ENCODE measurements at regions not wholly inside any gene's neighbourhood (a gene's known extent, or its start where the extent isn't known, plus 50 kb on each side); places are given as distances from the start of the nearest gene placed in this dataset.
A peak's percentile ranks its signal among the peaks of the same experiment; 100 is the strongest.

DNA sequence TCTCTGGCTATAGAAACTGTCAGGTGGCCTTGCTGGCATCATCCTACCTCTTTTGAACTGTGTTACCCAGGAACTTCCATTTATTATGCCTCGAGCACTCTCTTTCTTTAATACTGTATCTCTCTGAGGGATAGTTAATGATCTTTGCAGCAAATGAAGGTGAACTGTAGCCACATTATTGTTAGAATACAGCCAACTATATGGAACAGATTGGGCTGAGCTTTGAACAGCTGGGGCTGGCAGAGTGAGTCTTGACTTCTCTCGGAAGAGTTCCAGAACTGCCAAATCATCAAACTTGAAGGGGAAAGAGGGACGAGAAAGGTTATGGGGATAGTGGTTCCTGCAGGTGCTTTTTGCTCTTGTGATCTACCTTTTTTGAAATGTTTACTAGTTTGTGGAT lies 237.7 kb downstream of the PRL start:
- H3K36me3 ChIP-seq: no peaks in the 10 kb centered on the region
- peaks cover 22% of the 10 kb centered on the region for H3K4me1 ChIP-seq
- intact Hi-C loops (cut with DNase I): no loop called here
- H3K4me3 ChIP-seq: no peak overlapping the region
- no peak overlapping the region for H3K27ac ChIP-seq
- no peak for DNase-seq (ENCODE audit: extremely low spot score in 2 of 2)
- H3K27me3 ChIP-seq: no peaks in the 10 kb centered on the region
- no peaks in the 10 kb centered on the region for H3K9me3 ChIP-seq
- TF ChIP-seq, protein P1, sequence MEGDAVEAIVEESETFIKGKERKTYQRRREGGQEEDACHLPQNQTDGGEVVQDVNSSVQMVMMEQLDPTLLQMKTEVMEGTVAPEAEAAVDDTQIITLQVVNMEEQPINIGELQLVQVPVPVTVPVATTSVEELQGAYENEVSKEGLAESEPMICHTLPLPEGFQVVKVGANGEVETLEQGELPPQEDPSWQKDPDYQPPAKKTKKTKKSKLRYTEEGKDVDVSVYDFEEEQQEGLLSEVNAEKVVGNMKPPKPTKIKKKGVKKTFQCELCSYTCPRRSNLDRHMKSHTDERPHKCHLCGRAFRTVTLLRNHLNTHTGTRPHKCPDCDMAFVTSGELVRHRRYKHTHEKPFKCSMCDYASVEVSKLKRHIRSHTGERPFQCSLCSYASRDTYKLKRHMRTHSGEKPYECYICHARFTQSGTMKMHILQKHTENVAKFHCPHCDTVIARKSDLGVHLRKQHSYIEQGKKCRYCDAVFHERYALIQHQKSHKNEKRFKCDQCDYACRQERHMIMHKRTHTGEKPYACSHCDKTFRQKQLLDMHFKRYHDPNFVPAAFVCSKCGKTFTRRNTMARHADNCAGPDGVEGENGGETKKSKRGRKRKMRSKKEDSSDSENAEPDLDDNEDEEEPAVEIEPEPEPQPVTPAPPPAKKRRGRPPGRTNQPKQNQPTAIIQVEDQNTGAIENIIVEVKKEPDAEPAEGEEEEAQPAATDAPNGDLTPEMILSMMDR (IDR thresholded peaks at IDR 0.05): no peak
- TF ChIP-seq POLR2AphosphoS5 (IDR thresholded peaks at IDR 0.05; ENCODE audit: insufficient read depth in 1 of 2, low read depth in 1 of 2) (no peak), POLR2A (IDR thresholded peaks at IDR 0.05) (no peak)

DNA sequence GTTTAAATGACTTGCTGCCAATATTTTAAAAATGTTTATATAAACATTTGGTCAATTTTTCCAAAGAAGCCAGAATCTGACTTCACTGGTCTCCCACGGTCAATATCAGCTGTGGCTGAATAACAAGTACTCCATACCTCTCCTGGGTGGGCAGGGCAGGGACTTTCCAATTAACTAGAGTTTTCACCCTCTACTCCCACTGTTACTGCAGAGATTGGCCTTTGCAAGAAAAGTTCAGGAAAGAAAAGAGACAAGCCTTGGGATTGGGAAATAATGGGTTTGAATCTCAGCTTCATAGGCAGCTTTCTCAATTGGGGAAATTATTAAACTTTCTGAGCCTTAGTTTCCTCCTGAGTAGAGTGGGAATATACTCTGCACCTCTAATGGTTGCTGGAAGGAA lies 236.9 kb downstream of the PRL start:
- no peak overlapping the region for H3K27ac ChIP-seq

DNA sequence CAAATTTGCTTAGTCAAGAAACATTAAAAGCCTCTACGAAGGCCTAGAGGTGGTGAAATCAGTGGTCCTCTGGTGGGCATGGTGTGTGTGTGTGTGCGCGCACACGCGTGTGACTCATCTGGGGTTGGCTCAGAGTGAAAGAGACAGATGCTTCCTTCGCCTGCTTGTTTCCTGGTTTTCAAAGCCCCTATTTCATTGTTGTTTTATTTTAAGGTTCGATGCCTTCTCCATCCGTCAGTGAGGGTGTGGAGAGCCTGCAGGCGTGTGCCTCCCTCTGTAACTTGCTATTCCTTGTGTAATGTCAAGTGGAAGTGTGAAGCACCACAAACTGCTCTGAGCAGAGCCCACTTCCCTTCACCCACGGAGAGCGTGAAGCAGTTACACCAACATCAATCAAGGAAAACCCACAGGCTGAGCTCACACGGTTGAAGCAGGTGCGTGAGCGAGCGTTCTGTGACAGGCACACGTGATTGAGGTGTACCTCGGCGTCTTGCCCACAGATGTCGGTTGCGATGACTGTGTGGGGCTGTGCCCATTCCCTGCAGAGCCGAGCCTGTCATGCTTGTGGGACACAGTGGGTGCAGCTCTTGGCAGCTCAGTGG lies 233.9 kb downstream of the PRL start:
- Histone ChIP-seq H3K4me3 (no peak overlapping the region), H3K9me3 (no peaks in the 10 kb centered on the region), H3K27ac (no peak overlapping the region), H3K27me3 (no peaks in the 10 kb centered on the region), H3K4me1 (peaks cover 14% of the 10 kb centered on the region), H3K36me3 (no peaks in the 10 kb centered on the region)
- intact Hi-C loops (cut with DNase I): no loop called here
- TF ChIP-seq, protein P1 (IDR thresholded peaks at IDR 0.05): no peak
- no peak for TF ChIP-seq POLR2A (IDR thresholded peaks at IDR 0.05)
- TF ChIP-seq POLR2AphosphoS5 (IDR thresholded peaks at IDR 0.05; ENCODE audit: insufficient read depth in 1 of 2, low read depth in 1 of 2): no peak
- no peak for DNase-seq (ENCODE audit: extremely low spot score in 2 of 2)

More for the DNA sequence above, 236.9 kb downstream of the PRL start:
- intact Hi-C loops (cut with DNase I): no loop called here
- Histone ChIP-seq H3K36me3 (no peaks in the 10 kb centered on the region), H3K9me3 (no peaks in the 10 kb centered on the region), H3K4me1 (peaks cover 14% of the 10 kb centered on the region), H3K27me3 (no peaks in the 10 kb centered on the region), H3K4me3 (no peak overlapping the region)
- TF ChIP-seq POLR2AphosphoS5 (IDR thresholded peaks at IDR 0.05; ENCODE audit: insufficient read depth in 1 of 2, low read depth in 1 of 2): no peak
- TF ChIP-seq, protein P1 (IDR thresholded peaks at IDR 0.05): no peak
- TF ChIP-seq POLR2A (IDR thresholded peaks at IDR 0.05): no peak
- no peak for DNase-seq (ENCODE audit: extremely low spot score in 2 of 2)

DNA sequence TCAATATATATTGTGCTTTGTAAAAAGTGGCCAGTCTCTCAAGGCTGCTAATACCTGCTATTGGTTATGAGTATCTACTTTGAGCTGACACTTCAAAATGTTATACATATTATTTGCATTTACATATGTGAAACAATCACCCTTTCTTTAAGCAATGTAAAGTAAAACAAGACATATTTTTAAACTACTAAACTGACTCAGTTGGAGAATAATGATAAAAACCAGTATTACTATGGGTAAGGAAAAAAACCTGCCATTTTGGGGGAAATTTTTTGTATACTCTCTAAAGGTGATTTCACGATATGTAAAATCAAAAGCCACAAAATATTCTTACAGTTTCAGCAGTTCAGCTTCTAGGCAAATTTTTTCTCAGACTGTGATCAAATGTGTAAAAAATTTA lies 232.3 kb downstream of the PRL start:
- Histone ChIP-seq H3K27me3 (no peaks in the 10 kb centered on the region), H3K9me3 (no peaks in the 10 kb centered on the region), H3K27ac (no peak overlapping the region), H3K4me3 (no peak overlapping the region), H3K4me1 (peaks cover 14% of the 10 kb centered on the region), H3K36me3 (no peaks in the 10 kb centered on the region)
- intact Hi-C loops (cut with DNase I): no loop called here
- TF ChIP-seq POLR2AphosphoS5 (IDR thresholded peaks at IDR 0.05; ENCODE audit: insufficient read depth in 1 of 2, low read depth in 1 of 2): no peak
- TF ChIP-seq, protein P1 (IDR thresholded peaks at IDR 0.05): no peak
- TF ChIP-seq POLR2A (IDR thresholded peaks at IDR 0.05): no peak
- no peak for DNase-seq (ENCODE audit: extremely low spot score in 2 of 2)

DNA sequence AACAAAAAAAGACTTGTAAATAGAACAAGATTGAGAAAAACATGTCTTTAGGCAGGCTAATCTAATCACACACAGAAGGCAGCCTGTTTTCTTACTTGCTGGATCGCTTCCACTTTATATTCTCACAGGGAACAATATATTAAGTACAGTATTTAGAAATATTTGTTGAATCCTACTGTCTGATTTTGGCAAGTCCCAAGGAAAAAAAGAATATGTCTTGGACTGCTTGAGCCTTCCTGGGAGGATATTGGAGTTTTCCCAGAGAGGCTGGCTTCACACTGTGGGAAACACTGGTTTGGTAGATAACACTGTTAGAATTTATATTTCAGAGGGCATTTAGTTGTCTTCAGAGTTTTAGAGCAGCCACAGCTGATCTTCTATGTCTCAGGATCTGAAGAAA lies 229.7 kb downstream of the PRL start:
- no peak for DNase-seq (ENCODE audit: extremely low spot score in 2 of 2)
- intact Hi-C loops (cut with DNase I): no loop called here
- no peak overlapping the region for H3K4me3 ChIP-seq
- H3K4me1 ChIP-seq: peaks cover 38% of the 10 kb centered on the region
- H3K9me3 ChIP-seq: no peaks in the 10 kb centered on the region
- TF ChIP-seq POLR2A (IDR thresholded peaks at IDR 0.05): no peak
- H3K27ac ChIP-seq: peak overlapping the region; percentile 58
- no peaks in the 10 kb centered on the region for H3K36me3 ChIP-seq
- H3K27me3 ChIP-seq: no peaks in the 10 kb centered on the region
